GM12864 (cell line): ENCODE measurements at regions not wholly inside any gene's neighbourhood (a gene's known extent, or its start where the extent isn't known, plus 50 kb on each side); places are given as distances from the start of the nearest gene placed in this dataset.

Experiments used
- DNase-seq: peaks from one replicate; pipeline ENCODE4 v3.0.0-alpha.2; 2011; ENCODE audit warnings: low read depth
- H3K4me3 ChIP-seq: 2 replicates; pipeline ENCODE4 v1.5.1; 2011; ENCODE audit warnings: mild to moderate bottlenecking, low read depth, low read length, control low read depth
- CTCF ChIP-seq: IDR thresholded peaks from 2 replicates; pipeline ENCODE4 v1.5.1; 2011; ENCODE audit warnings: low read depth, mild to moderate bottlenecking, moderate library complexity, low read length, control low read depth, inconsistent platforms; ENCODE audit errors: missing control alignments

GRCh38 chr7:55644567-55644966 is 72.3 kb upstream of the VOPP1 start:
- no peak for TF ChIP-seq CTCF
- no peak for DNase-seq
- no peak overlapping the region for H3K4me3 ChIP-seq

GRCh38 chr7:55642266-55642665 is 70.0 kb upstream of the VOPP1 start:
- no peak for TF ChIP-seq CTCF
- no peak for DNase-seq
- H3K4me3 ChIP-seq = no peak overlapping the region

GRCh38 chr7:55641811-55642210 is 69.5 kb upstream of the VOPP1 start:
- no peak overlapping the region for H3K4me3 ChIP-seq
- no peak for TF ChIP-seq CTCF
- DNase-seq = peak; percentile 33

- H3K4me3 ChIP-seq = no peak overlapping the region
- peak; percentile 71 for TF ChIP-seq CTCF
- peak; percentile 47 for DNase-seq
Measured at GRCh38 chr7:55641273-55641691, 69.0 kb upstream of the VOPP1 start.

GRCh38 chr7:55639640-55640039 is 67.3 kb upstream of the VOPP1 start:
- no peak overlapping the region for H3K4me3 ChIP-seq
- TF ChIP-seq CTCF = no peak
- DNase-seq = no peak

GRCh38 chr7:55629051-55629677 is 56.9 kb upstream of the VOPP1 start:
- H3K4me3 ChIP-seq = no peak overlapping the region
- no peak for TF ChIP-seq CTCF
- DNase-seq = no peak

GRCh38 chr7:55624813-55625212 is 52.5 kb upstream of the VOPP1 start:
- H3K4me3 ChIP-seq = no peak overlapping the region
- no peak for DNase-seq
- TF ChIP-seq CTCF = no peak
